GM12878 (cell line): ENCODE measurements at regions not wholly inside any gene's neighbourhood (a gene's known extent, or its start where the extent isn't known, plus 50 kb on each side); places are given as distances from the start of the nearest gene placed in this dataset.

ENCODE experiments used
- BMI1 ChIP-seq: fragments of 450-650 bp; IDR thresholded peaks from 2 replicates; pipeline ENCODE4 v1.6.1; 2016; ENCODE audit warnings: mild to moderate bottlenecking, moderate library complexity, borderline replicate concordance
- CHD1 ChIP-seq: IDR thresholded peaks from 2 replicates; pipeline ENCODE4 v1.6.1; 2012; ENCODE audit warnings: low read depth, low read length, improper control_type of control experiment
- CTCF ChIP-seq, 3 experiments: IDR thresholded peaks in 2 of 3; conservative IDR thresholded peaks in 1 of 3; 2 replicates each; pipeline ENCODE4 v1.5.1; 2011; ENCODE audit warnings: low read depth in 3 of 3, low read length in 3 of 3, mild to moderate bottlenecking in 3 of 3, control low read depth in 2 of 3, moderate library complexity in 2 of 3, inconsistent platforms in 1 of 3, mixed read lengths in 1 of 3; ENCODE audit not compliant: control insufficient read depth in 2 of 3, insufficient read depth in 1 of 3; ENCODE audit errors: extremely low read depth in 1 of 3
- EED ChIP-seq: sonication (generic); IDR thresholded peaks from 2 replicates; pipeline ENCODE4 v1.6.1; 2016; ENCODE audit warnings: antibody characterized with exemption, low read depth
- EZH2 ChIP-seq: IDR thresholded peaks from 2 replicates; pipeline ENCODE4 v1.6.1; 2012; ENCODE audit warnings: low read depth, mild to moderate bottlenecking, control low read depth, inconsistent platforms, low read length, borderline replicate concordance; ENCODE audit not compliant: control insufficient read depth
- JUNB ChIP-seq: IDR thresholded peaks from 2 replicates; pipeline ENCODE4 v1.6.1; 2016; ENCODE audit warnings: antibody characterized with exemption, mild to moderate bottlenecking
- POLR2A ChIP-seq: IDR thresholded peaks from 2 replicates; pipeline ENCODE4 v1.6.1; 2011; ENCODE audit warnings: low read depth, mild to moderate bottlenecking, low read length
- REST ChIP-seq: IDR thresholded peaks from 2 replicates; pipeline ENCODE4 v1.6.1; 2012; ENCODE audit warnings: mild to moderate bottlenecking, low read depth, low read length
- ZNF274 ChIP-seq: IDR thresholded peaks from one replicate; pipeline ENCODE4 v1.8.0; 2011; ENCODE audit not compliant: insufficient read length, insufficient read depth
- TF ChIP-seq, protein P1 (sequence below): fragments of 450-650 bp; IDR thresholded peaks from 2 replicates; pipeline ENCODE4 v1.6.1; 2017; ENCODE audit warnings: mild to moderate bottlenecking, moderate library complexity

- TF ChIP-seq REST (no peak), EZH2 (no peak), EED (no peak), CHD1 (no peak), BMI1 (no peak), ZNF274 (no peak), CTCF (IDR thresholded peaks at IDR 0.05 in 2 of 3, conservative IDR thresholded peaks at IDR 0.05 in 1 of 3; ENCODE audit: control insufficient read depth in 2 of 3, extremely low read depth in 1 of 3, insufficient read depth in 1 of 3, low read depth in 3 of 3, low read length in 3 of 3) (no peak), POLR2A (no peak), JUNB (no peak)
- TF ChIP-seq, protein P1, sequence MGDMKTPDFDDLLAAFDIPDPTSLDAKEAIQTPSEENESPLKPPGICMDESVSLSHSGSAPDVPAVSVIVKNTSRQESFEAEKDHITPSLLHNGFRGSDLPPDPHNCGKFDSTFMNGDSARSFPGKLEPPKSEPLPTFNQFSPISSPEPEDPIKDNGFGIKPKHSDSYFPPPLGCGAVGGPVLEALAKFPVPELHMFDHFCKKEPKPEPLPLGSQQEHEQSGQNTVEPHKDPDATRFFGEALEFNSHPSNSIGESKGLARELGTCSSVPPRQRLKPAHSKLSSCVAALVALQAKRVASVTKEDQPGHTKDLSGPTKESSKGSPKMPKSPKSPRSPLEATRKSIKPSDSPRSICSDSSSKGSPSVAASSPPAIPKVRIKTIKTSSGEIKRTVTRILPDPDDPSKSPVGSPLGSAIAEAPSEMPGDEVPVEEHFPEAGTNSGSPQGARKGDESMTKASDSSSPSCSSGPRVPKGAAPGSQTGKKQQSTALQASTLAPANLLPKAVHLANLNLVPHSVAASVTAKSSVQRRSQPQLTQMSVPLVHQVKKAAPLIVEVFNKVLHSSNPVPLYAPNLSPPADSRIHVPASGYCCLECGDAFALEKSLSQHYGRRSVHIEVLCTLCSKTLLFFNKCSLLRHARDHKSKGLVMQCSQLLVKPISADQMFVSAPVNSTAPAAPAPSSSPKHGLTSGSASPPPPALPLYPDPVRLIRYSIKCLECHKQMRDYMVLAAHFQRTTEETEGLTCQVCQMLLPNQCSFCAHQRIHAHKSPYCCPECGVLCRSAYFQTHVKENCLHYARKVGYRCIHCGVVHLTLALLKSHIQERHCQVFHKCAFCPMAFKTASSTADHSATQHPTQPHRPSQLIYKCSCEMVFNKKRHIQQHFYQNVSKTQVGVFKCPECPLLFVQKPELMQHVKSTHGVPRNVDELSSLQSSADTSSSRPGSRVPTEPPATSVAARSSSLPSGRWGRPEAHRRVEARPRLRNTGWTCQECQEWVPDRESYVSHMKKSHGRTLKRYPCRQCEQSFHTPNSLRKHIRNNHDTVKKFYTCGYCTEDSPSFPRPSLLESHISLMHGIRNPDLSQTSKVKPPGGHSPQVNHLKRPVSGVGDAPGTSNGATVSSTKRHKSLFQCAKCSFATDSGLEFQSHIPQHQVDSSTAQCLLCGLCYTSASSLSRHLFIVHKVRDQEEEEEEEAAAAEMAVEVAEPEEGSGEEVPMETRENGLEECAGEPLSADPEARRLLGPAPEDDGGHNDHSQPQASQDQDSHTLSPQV = no peak
Measured at GRCh38 chr16:52383640-52384292, 163.2 kb downstream of the TOX3 start.
